C4-2B (cell line): ENCODE measurements at regions not wholly inside any gene's neighbourhood (a gene's known extent, or its start where the extent isn't known, plus 50 kb on each side); places are given as distances from the start of the nearest gene placed in this dataset.

Source experiments
- ZFX ChIP-seq: fragments of 450-650 bp; IDR thresholded peaks from 2 replicates; pipeline ENCODE4 v1.6.1; 2017
- TF ChIP-seq, protein P1 (sequence below): fragments of 450-650 bp; conservative IDR thresholded peaks from 2 replicates; pipeline ENCODE4 v1.5.1; 2017; ENCODE audit warnings: mild to moderate bottlenecking

DNA sequence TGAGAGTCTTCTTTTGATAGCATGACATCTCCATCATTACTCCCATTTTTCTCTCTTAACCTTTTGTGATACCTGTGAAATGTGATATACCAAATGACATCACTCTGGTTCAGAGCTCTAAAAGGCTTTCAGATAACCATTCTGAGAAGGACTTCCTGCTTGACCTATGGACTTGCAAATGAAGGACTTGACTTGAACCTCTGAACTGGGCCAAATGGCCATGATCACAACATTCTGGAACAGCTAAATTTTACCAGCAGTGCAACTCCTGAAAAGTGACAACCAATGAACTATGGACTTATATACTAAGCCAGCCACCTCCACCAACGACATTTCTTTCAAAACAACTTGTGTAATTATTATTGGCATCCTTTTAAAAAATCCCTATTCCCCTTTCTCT lies 1085.8 kb upstream of the CITED2 start:
- TF ChIP-seq, protein P1, sequence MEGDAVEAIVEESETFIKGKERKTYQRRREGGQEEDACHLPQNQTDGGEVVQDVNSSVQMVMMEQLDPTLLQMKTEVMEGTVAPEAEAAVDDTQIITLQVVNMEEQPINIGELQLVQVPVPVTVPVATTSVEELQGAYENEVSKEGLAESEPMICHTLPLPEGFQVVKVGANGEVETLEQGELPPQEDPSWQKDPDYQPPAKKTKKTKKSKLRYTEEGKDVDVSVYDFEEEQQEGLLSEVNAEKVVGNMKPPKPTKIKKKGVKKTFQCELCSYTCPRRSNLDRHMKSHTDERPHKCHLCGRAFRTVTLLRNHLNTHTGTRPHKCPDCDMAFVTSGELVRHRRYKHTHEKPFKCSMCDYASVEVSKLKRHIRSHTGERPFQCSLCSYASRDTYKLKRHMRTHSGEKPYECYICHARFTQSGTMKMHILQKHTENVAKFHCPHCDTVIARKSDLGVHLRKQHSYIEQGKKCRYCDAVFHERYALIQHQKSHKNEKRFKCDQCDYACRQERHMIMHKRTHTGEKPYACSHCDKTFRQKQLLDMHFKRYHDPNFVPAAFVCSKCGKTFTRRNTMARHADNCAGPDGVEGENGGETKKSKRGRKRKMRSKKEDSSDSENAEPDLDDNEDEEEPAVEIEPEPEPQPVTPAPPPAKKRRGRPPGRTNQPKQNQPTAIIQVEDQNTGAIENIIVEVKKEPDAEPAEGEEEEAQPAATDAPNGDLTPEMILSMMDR, result no peak
- no peak for TF ChIP-seq ZFX
